Skeletal muscle satellite cell (primary cell): ENCODE measurements at regions not wholly inside any gene's neighbourhood (a gene's known extent, or its start where the extent isn't known, plus 50 kb on each side); places are given as distances from the start of the nearest gene placed in this dataset.

ENCODE experiments used
- H3K27me3 ChIP-seq: 2 replicates; pipeline ENCODE4 v1.7.0; 2013; ENCODE audit warnings: low read length; ENCODE audit not compliant: control insufficient read depth, insufficient read depth
- H3K36me3 ChIP-seq: 2 replicates; pipeline ENCODE4 v1.7.0; 2013; ENCODE audit warnings: mild to moderate bottlenecking, control low read depth, low read length; ENCODE audit not compliant: insufficient read depth
- H3K4me1 ChIP-seq: 2 replicates; pipeline ENCODE4 v1.7.0; 2013; ENCODE audit warnings: low read length; ENCODE audit not compliant: control insufficient read depth, insufficient read depth
- H3K4me2 ChIP-seq: 2 replicates; pipeline ENCODE4 v1.7.0; 2013; ENCODE audit warnings: mild to moderate bottlenecking, low read length
- H3K4me3 ChIP-seq: 2 replicates; pipeline ENCODE4 v1.7.0; 2013; ENCODE audit warnings: low read length
- H3K9ac ChIP-seq: 2 replicates; pipeline ENCODE4 v1.7.0; 2013; ENCODE audit warnings: mild to moderate bottlenecking, low read depth, low read length, moderate library complexity
- H3K9me3 ChIP-seq: replicated peaks from 2 replicates; pipeline ENCODE4 v1.7.0; 2013; ENCODE audit warnings: mild to moderate bottlenecking, control low read depth, low read length

GRCh38 chr4:24096603-24097002 lies 206.8 kb upstream of the PPARGC1A start:
- H3K36me3 ChIP-seq: no peaks in the 10 kb centered on the region
- no peaks in the 10 kb centered on the region for H3K4me1 ChIP-seq
- H3K9me3 ChIP-seq: no peaks in the 10 kb centered on the region
- H3K9ac ChIP-seq: no peak overlapping the region
- no peaks in the 10 kb centered on the region for H3K27me3 ChIP-seq
- H3K4me3 ChIP-seq: no peak overlapping the region
- no peak overlapping the region for H3K4me2 ChIP-seq

GRCh38 chr4:24094726-24095125 lies 204.9 kb upstream of the PPARGC1A start:
- H3K9ac ChIP-seq: no peak overlapping the region
- H3K4me2 ChIP-seq: no peak overlapping the region
- no peaks in the 10 kb centered on the region for H3K36me3 ChIP-seq
- no peaks in the 10 kb centered on the region for H3K27me3 ChIP-seq
- H3K4me3 ChIP-seq: no peak overlapping the region
- H3K9me3 ChIP-seq: no peaks in the 10 kb centered on the region
- peaks cover 10% of the 10 kb centered on the region for H3K4me1 ChIP-seq

GRCh38 chr4:24093446-24093845 lies 203.6 kb upstream of the PPARGC1A start:
- Histone ChIP-seq H3K9ac (no peak overlapping the region), H3K9me3 (no peaks in the 10 kb centered on the region), H3K4me2 (no peak overlapping the region), H3K36me3 (no peaks in the 10 kb centered on the region), H3K4me1 (peaks cover 11% of the 10 kb centered on the region), H3K27me3 (no peaks in the 10 kb centered on the region), H3K4me3 (no peak overlapping the region)

- H3K27me3 ChIP-seq: no peaks in the 10 kb centered on the region
Measured at GRCh38 chr4:24091639-24092233, 201.9 kb upstream of the PPARGC1A start.

GRCh38 chr4:24089851-24090534 lies 200.1 kb upstream of the PPARGC1A start:
- H3K4me2 ChIP-seq: peak overlapping the region; percentile 70
- H3K4me3 ChIP-seq: peak overlapping the region; percentile 44

More at GRCh38 chr4:24091639-24092233, 201.9 kb upstream of the PPARGC1A start:
- no peak overlapping the region for H3K4me3 ChIP-seq
- no peaks in the 10 kb centered on the region for H3K9me3 ChIP-seq
- H3K4me2 ChIP-seq: no peak overlapping the region
- H3K36me3 ChIP-seq: no peaks in the 10 kb centered on the region
- H3K4me1 ChIP-seq: peaks cover 11% of the 10 kb centered on the region
- no peak overlapping the region for H3K9ac ChIP-seq

GRCh38 chr4:24080871-24081270 lies 191.0 kb upstream of the PPARGC1A start:
- Histone ChIP-seq H3K27me3 (no peaks in the 10 kb centered on the region), H3K4me1 (no peaks in the 10 kb centered on the region), H3K9me3 (no peaks in the 10 kb centered on the region), H3K36me3 (no peaks in the 10 kb centered on the region), H3K9ac (no peak overlapping the region), H3K4me2 (no peak overlapping the region), H3K4me3 (no peak overlapping the region)

More at GRCh38 chr4:24089851-24090534, 200.1 kb upstream of the PPARGC1A start:
- peaks cover 11% of the 10 kb centered on the region for H3K4me1 ChIP-seq
- no peaks in the 10 kb centered on the region for H3K9me3 ChIP-seq
- H3K9ac ChIP-seq: peak overlapping the region; percentile 60
- H3K36me3 ChIP-seq: no peaks in the 10 kb centered on the region
- no peaks in the 10 kb centered on the region for H3K27me3 ChIP-seq

GRCh38 chr4:24078347-24078962 lies 188.6 kb upstream of the PPARGC1A start:
- no peak overlapping the region for H3K4me3 ChIP-seq
- no peaks in the 10 kb centered on the region for H3K4me1 ChIP-seq
- no peaks in the 10 kb centered on the region for H3K27me3 ChIP-seq
- no peaks in the 10 kb centered on the region for H3K9me3 ChIP-seq
- H3K36me3 ChIP-seq: no peaks in the 10 kb centered on the region
- H3K9ac ChIP-seq: no peak overlapping the region
- H3K4me2 ChIP-seq: no peak overlapping the region

GRCh38 chr4:24076811-24077210 lies 187.0 kb upstream of the PPARGC1A start:
- Histone ChIP-seq H3K4me3 (no peak overlapping the region), H3K9ac (no peak overlapping the region), H3K9me3 (no peaks in the 10 kb centered on the region), H3K27me3 (no peaks in the 10 kb centered on the region), H3K4me1 (no peaks in the 10 kb centered on the region), H3K4me2 (no peak overlapping the region), H3K36me3 (no peaks in the 10 kb centered on the region)

GRCh38 chr4:24073948-24074347 lies 184.1 kb upstream of the PPARGC1A start:
- no peak overlapping the region for H3K4me3 ChIP-seq
- H3K9ac ChIP-seq: no peak overlapping the region
- H3K9me3 ChIP-seq: no peaks in the 10 kb centered on the region
- peaks cover 14% of the 10 kb centered on the region for H3K4me1 ChIP-seq
- no peak overlapping the region for H3K4me2 ChIP-seq
- H3K27me3 ChIP-seq: no peaks in the 10 kb centered on the region
- H3K36me3 ChIP-seq: no peaks in the 10 kb centered on the region

GRCh38 chr4:24071612-24072372 lies 181.9 kb upstream of the PPARGC1A start:
- H3K36me3 ChIP-seq: no peaks in the 10 kb centered on the region
- peaks cover 26% of the 10 kb centered on the region for H3K4me1 ChIP-seq
- no peaks in the 10 kb centered on the region for H3K27me3 ChIP-seq
- no peak overlapping the region for H3K9ac ChIP-seq
- no peaks in the 10 kb centered on the region for H3K9me3 ChIP-seq
- H3K4me3 ChIP-seq: no peak overlapping the region
- H3K4me2 ChIP-seq: no peak overlapping the region

GRCh38 chr4:24070117-24070516 lies 180.3 kb upstream of the PPARGC1A start:
- peak overlapping the region; percentile 30 for H3K9ac ChIP-seq

More at GRCh38 chr4:24070117-24070516, 180.3 kb upstream of the PPARGC1A start:
- H3K9me3 ChIP-seq: no peaks in the 10 kb centered on the region
- H3K27me3 ChIP-seq: no peaks in the 10 kb centered on the region
- H3K36me3 ChIP-seq: no peaks in the 10 kb centered on the region
- H3K4me2 ChIP-seq: peak overlapping the region; percentile 31
- H3K4me1 ChIP-seq: peaks cover 26% of the 10 kb centered on the region
- H3K4me3 ChIP-seq: no peak overlapping the region
